ENCODE measurements at regions not wholly inside any gene's neighbourhood (a gene's known extent, or its start where the extent isn't known, plus 50 kb on each side); places are given as distances from the start of the nearest gene placed in this dataset.
"Not testable (repeated sequence)": the region's sequence is repeated elsewhere in the genome, so short reads cannot be mapped to it uniquely, and the experiment has no call there.

- DNase-seq (ENCODE audit: low read depth) = no peak
Observed at GRCh38 chr2:11072550-11072949, 82.7 kb upstream of the SLC66A3 start.

- no peak for DNase-seq (ENCODE audit: low read depth)
Observed at GRCh38 chr2:11073251-11073650, 82.0 kb upstream of the SLC66A3 start.

- no peak for DNase-seq (ENCODE audit: low read depth)
Observed at GRCh38 chr2:11073776-11074175, 81.5 kb upstream of the SLC66A3 start.

GRCh38 chr2:11074246-11074820 lies 80.9 kb upstream of the SLC66A3 start:
- no peak for DNase-seq (ENCODE audit: low read depth)

- no peak for DNase-seq (ENCODE audit: low read depth)
Observed at GRCh38 chr2:11075221-11075620, 80.0 kb upstream of the SLC66A3 start.

GRCh38 chr2:11077411-11077810 lies 77.9 kb upstream of the SLC66A3 start:
- DNase-seq (ENCODE audit: low read depth) = no peak

GRCh38 chr2:11079136-11079824 lies 76.0 kb upstream of the SLC66A3 start:
- DNase-seq (ENCODE audit: low read depth) = no peak

GRCh38 chr2:11080253-11081115 lies 74.8 kb upstream of the SLC66A3 start:
- no peak for DNase-seq (ENCODE audit: low read depth)

GRCh38 chr2:11082880-11083279 lies 72.4 kb upstream of the SLC66A3 start:
- no peak for DNase-seq (ENCODE audit: low read depth)

- not testable (repeated sequence) for DNase-seq (ENCODE audit: low read depth)
Observed at GRCh38 chr2:11088821-11089220, 66.4 kb upstream of the SLC66A3 start.

GRCh38 chr2:11090187-11090586 lies 65.1 kb upstream of the SLC66A3 start:
- no peak for DNase-seq (ENCODE audit: low read depth)

GRCh38 chr2:11092701-11093335 lies 62.4 kb upstream of the SLC66A3 start:
- no peak for DNase-seq (ENCODE audit: low read depth)

GRCh38 chr2:11093467-11093866 lies 61.8 kb upstream of the SLC66A3 start:
- no peak for DNase-seq (ENCODE audit: low read depth)

GRCh38 chr2:11094021-11094810 lies 61.1 kb upstream of the SLC66A3 start:
- no peak for DNase-seq (ENCODE audit: low read depth)

GRCh38 chr2:11096591-11096990 lies 58.7 kb upstream of the SLC66A3 start:
- no peak for DNase-seq (ENCODE audit: low read depth)

- no peak for DNase-seq (ENCODE audit: low read depth)
Observed at GRCh38 chr2:11097038-11097720, 58.1 kb upstream of the SLC66A3 start.

GRCh38 chr2:11097854-11098387 lies 57.3 kb upstream of the SLC66A3 start:
- DNase-seq (ENCODE audit: low read depth) = no peak

GRCh38 chr2:11099122-11100065 lies 55.9 kb upstream of the SLC66A3 start:
- DNase-seq (ENCODE audit: low read depth) = no peak

- DNase-seq (ENCODE audit: low read depth) = no peak
Observed at GRCh38 chr2:11100130-11100529, 55.1 kb upstream of the SLC66A3 start.

GRCh38 chr2:11100976-11101375 lies 54.3 kb upstream of the SLC66A3 start:
- DNase-seq (ENCODE audit: low read depth) = no peak

Measured in T follicular helper cell (primary cell).